ENCODE measurements at regions not wholly inside any gene's neighbourhood (a gene's known extent, or its start where the extent isn't known, plus 50 kb on each side); places are given as distances from the start of the nearest gene placed in this dataset.

- H3K9me3 ChIP-seq (replicated peaks in 1 of 3): no peaks in the 10 kb centered on the region
- intact Hi-C loops (cut with DNase I): no loop called here
- no peak overlapping the region for H3K4me3 ChIP-seq
- no peaks in the 10 kb centered on the region for H3K36me3 ChIP-seq (replicated peaks in 1 of 2)
- no peaks in the 10 kb centered on the region for H3K27me3 ChIP-seq
- DNase-seq: no peak
- no peak overlapping the region for H3K27ac ChIP-seq
- WGBS, 4 donors: 56 to 81% (median 69%) methylated on average over 5 of the region's 5 CpGs
- H3K4me1 ChIP-seq (replicated peaks in 1 of 2): no peaks in the 10 kb centered on the region
- no peak for TF ChIP-seq POLR2A (IDR thresholded peaks at IDR 0.05)
- no peak for TF ChIP-seq CTCF (IDR thresholded peaks at IDR 0.05)
Observed at GRCh38 chr14:46325157-46325556, 326.4 kb downstream of the RPL10L start.

GRCh38 chr14:46323404-46323762, 328.2 kb downstream of the RPL10L start:
- no peak overlapping the region for H3K4me3 ChIP-seq
- H3K27ac ChIP-seq: no peak overlapping the region
- H3K27me3 ChIP-seq: no peaks in the 10 kb centered on the region
- H3K4me1 ChIP-seq (replicated peaks in 1 of 2): no peaks in the 10 kb centered on the region
- DNase-seq: no peak
- intact Hi-C loops (cut with DNase I): no loop called here
- no peak for TF ChIP-seq CTCF (IDR thresholded peaks at IDR 0.05)
- no peak for TF ChIP-seq POLR2A (IDR thresholded peaks at IDR 0.05)
- H3K36me3 ChIP-seq (replicated peaks in 1 of 2): no peaks in the 10 kb centered on the region
- no peaks in the 10 kb centered on the region for H3K9me3 ChIP-seq (replicated peaks in 1 of 3)

- 46 to 60% (median 49%) methylated on average over 3 of the region's 3 CpGs for WGBS, 4 donors
- no peak for DNase-seq
- Histone ChIP-seq H3K36me3 (replicated peaks in 1 of 2) (no peaks in the 10 kb centered on the region), H3K9me3 (replicated peaks in 1 of 3) (no peaks in the 10 kb centered on the region), H3K4me1 (replicated peaks in 1 of 2) (no peaks in the 10 kb centered on the region), H3K27ac (no peak overlapping the region), H3K4me3 (no peak overlapping the region), H3K27me3 (no peaks in the 10 kb centered on the region)
- TF ChIP-seq POLR2A (IDR thresholded peaks at IDR 0.05) (no peak), CTCF (IDR thresholded peaks at IDR 0.05) (no peak)
- intact Hi-C loops (cut with DNase I): no loop called here
Observed at GRCh38 chr14:46322730-46323403, 328.7 kb downstream of the RPL10L start.

GRCh38 chr14:46322076-46322475, 329.5 kb downstream of the RPL10L start:
- H3K27ac ChIP-seq: no peak overlapping the region

More at GRCh38 chr14:46322076-46322475, 329.5 kb downstream of the RPL10L start:
- no peaks in the 10 kb centered on the region for H3K36me3 ChIP-seq (replicated peaks in 1 of 2)
- H3K27me3 ChIP-seq: no peaks in the 10 kb centered on the region
- H3K4me1 ChIP-seq (replicated peaks in 1 of 2): no peaks in the 10 kb centered on the region
- H3K4me3 ChIP-seq: no peak overlapping the region
- TF ChIP-seq POLR2A (IDR thresholded peaks at IDR 0.05): no peak
- TF ChIP-seq CTCF (IDR thresholded peaks at IDR 0.05): no peak
- 24 to 52% (median 41%) methylated on average over 1 of the region's 1 CpG for WGBS, 4 donors
- intact Hi-C loops (cut with DNase I): no loop called here
- DNase-seq: no peak
- no peaks in the 10 kb centered on the region for H3K9me3 ChIP-seq (replicated peaks in 1 of 3)
